CD4-positive, alpha-beta T cell treated with Interleukin-21 for 1 hour (primary cell): ENCODE measurements at regions not wholly inside any gene's neighbourhood (a gene's known extent, or its start where the extent isn't known, plus 50 kb on each side); places are given as distances from the start of the nearest gene placed in this dataset.
A peak's percentile ranks its signal among the peaks of the same experiment; 100 is the strongest.
"Not testable (repeated sequence)": the region's sequence is repeated elsewhere in the genome, so short reads cannot be mapped to it uniquely, and the experiment has no call there.

ENCODE experiments used
- DNase-seq: peaks from one replicate; pipeline ENCODE4 v3.0.0-alpha.2; 2020

DNA sequence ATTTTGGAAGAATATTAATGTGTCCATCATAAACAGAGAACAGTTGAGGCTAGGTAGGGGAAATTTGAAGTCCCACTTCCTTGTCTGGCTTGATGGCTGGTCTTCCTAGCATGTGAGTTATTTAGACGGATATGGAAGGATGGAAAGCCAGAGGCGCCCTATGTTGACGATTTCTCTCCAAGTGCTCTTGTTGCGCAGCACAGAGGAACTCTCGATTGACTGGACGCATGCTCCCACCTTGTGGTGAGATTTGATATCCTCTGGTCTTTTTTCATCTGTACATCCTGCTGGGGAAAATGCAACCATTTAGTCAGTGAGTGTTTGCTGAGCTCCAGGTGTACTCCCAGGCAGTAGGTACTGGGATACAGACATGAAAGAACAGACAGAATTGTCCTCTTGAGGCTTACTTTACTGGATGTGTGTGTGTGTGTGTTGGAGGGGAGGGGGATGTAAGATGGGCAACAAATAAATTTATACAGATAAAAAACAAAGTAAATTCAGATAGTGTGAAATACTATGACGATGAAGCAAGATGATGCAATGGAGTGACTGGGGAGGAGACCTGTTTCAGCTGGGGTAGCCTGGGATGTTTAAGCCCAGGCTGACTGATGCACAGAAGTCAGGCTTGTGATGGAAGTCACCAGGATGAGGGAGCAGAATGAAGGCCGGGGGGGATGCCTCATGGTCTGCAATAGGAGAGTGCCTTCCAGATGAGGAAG, 137.2 kb downstream of the TRIM43 start:
- peak; percentile 41 for DNase-seq

DNA sequence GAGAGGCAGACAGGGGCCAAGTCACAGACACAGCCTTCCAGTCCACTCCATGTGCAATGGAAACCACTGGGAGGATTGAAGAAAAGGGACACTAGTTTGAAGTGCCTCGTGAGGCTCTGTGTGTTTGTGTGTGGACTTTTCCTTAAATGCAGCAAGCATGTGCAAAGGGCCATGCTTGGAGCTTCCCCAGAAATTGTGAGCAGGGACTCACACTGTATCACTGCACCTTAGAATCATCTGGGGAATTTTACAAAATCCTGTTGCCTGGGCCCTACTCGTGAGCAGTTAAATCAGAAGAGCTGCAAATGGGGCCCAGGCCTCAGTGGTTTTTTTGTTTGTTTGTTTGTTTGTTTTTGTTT, 137.8 kb downstream of the TRIM43 start:
- DNase-seq = no peak

DNA sequence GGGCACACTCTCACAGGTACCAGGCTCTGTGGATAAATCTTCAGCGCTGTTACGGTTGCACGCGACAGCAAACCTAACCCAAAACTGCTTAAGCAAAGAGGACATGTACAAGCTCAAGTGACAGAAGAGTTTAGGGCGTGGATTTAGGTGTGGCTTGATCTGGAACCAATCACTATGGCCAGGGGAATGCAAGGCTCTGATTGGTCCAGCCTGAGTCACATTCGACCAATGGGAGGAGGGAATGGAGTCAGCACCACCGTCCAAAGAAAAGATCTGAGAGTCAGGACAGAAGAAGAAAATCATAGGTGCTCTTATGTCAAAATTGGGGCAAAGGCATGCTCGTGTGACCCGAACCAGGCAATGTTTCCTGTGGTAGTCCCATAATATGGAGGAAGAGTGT, 139.0 kb downstream of the TRIM43 start:
- DNase-seq = no peak

DNA sequence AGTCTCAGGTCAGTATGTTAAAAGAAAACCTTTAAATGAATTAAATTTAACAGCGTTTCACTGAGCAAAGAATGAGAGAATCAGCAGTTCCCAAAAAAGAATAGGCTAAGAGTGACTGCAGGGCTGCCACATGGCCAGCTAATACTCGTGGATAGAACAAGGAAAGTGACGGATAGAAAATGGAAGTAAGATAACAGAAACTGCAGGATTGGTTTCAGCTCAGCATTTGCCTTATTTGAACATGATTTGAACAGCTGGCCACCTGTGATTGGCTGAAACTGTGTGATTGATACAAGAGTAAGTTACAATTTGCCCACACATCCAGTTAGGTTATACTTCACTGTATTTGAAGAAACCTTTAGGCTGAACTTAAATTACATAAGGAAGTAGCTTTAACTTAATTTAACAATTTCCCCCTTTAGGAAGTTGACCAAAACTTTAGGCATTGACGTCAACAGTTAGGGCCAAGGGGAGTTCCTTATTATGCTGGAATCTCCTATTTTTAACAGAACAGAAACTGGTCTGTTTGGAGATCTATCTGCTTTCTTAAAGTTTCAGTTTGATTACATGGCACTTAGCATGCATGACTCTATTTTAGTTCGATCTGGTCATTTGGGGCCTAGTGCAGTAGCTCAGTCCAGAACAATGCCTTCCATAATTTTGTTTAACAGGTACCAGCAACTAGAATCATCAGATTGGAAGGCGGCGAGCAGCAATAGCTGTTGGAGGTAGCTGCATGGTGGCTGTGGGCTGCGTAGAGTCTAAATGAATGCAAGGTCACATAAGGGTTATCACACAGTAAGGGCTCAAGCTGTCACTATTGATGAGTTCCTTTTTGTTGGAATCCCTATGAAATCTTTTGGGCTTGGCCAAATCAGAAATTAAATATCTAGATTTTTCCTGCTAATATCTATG, 143.4 kb downstream of the TRIM43 start:
- DNase-seq = peak; percentile 2

DNA sequence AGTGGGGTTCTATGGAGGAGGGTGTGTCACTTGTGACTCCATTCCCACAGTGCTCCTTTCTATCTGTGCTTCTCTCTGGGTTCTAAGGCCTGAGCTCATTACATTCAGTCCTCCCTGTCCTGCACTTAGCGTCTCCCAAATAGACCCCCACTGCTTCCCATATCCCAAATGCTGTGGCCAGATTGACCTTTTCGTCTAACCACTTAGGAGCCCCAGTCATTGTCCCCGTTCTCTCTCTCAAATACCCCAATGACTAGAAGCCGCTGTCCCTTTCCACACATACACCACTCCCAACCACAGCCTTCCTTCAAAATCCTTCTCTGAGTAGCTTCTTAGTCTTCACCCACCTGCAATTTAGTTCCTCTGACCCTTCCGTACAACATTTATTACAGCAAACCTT, 146.5 kb downstream of the TRIM43 start:
- no peak for DNase-seq

DNA sequence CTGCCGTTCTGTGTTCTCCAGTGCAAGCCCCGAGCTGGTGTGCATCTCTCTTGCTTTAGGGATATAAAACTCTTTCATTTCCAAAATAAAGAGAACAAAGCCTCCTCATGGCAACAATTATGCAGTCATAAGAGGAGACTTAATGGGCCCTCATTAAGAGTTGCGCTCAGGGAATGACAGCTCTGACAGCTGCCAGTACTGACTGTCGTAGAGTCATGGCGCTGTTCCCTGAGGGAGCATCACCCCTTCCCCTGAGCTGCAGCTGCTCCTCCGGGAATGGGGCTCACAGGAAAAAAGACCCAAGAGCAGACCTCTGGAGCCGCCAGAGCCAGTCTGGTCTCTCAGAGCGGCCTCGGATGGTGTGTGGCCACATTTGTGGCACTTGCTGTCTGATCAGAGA, 160.3 kb downstream of the TRIM43 start:
- DNase-seq = not testable (repeated sequence)

DNA sequence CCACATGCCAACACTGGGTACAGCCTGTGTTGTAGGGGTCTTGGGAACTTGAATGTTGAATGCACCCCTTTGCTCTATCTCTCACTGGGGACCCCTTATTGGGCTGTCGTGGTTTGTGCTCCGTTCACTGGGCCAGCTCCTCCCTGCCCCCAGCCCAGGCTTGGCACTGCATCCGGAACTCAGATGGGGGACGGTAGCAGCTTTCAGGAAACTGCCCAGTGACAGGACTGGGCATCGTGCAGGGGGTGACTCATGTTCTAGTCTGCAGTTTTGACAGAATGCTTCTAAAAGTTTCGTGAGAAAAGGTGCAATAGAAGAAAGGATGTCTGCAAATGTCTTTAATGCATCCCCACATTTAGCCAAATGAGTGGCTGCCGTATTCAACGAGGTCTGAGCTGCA, 162.0 kb downstream of the TRIM43 start:
- DNase-seq = not testable (repeated sequence)

DNA sequence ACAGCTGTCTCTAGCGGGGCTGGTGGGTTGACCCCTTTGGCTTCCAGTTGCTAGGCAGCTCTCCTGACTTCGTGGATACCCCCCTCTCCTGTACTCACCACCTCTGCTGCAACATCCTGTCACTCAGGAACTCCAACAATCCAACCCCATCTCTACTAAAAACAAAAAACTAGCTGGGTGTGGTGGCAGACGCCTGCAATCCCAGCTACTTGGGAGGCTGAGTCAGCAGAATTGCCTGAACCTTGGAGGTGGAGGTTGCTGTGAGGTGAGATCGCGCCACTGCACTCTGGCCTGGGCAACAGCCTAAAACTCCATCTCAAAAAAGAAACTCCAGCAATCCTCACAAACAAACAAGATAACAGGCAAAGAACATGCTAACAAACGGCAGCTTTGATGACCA, 162.4 kb downstream of the TRIM43 start:
- DNase-seq = not testable (repeated sequence)

DNA sequence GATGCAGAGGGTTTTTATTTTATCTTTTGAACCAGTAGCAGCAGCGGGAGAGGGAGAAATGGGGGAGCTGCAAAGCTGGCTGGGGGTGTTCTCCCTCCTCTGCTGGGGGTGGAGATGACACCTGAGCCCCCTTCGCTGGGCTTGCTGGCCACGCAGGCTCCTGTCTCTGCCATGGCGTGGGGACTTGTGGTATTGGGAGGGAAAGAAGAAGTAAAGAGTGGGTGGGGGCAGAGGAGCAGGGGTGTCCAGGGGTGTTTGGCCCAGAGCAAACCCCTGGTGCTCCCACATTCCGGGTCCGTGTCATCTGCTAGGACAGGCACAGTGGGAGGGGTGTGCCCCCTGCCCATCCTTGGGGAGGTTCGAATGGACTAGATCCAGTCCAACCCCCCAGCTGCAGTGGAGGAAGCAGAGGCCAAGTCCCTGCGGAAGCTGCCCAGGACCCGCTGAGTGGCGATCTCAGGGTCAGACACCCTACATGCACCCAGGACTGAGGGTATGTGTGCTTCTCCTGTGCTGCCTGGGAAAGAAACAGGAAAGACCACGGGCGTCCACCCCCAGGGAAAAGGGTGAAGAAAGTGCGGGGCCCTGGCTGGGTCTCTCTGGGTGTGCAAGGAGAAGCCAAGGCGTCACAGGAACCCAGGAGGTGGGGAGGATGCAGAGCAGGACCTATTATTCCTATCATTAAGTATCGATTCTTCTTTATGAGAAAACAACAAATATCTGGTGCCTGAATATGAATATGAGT, 163.2 kb downstream of the TRIM43 start:
- DNase-seq = not testable (repeated sequence)

DNA sequence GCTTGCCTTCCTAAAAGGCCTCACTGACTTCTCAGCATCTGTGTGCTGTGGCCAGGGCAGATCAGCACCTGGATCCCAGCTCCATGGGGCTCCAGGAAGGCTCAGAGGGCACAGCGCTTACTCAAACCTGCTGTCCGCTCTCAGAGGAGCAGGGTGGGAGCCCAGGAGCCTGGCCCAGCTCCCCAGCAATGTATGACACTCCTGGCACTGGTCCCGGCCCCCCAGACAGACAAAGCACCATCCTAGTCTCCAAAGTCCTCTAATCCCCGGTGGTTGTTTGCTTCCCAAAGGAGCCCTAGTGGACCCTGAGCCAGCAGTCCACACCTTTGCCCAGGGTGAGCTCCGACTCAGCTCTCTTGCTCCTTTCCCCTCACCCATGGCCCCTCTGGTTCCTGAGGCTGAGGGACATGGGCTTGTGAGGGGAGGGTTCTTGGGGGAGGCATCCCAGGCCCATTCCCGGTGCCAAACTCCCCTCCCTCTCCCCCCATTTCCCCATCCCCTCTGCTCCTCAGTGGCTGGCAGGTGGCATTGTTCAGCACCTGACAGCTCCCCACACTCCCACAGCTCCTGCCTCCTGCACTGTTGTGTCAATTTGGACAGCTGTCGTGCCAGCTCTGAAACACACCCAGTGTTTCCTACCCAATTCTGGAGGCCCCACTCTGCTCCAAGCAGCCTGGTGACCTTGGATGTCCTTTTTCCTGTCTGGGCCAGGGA, 164.3 kb downstream of the TRIM43 start:
- DNase-seq = not testable (repeated sequence)

DNA sequence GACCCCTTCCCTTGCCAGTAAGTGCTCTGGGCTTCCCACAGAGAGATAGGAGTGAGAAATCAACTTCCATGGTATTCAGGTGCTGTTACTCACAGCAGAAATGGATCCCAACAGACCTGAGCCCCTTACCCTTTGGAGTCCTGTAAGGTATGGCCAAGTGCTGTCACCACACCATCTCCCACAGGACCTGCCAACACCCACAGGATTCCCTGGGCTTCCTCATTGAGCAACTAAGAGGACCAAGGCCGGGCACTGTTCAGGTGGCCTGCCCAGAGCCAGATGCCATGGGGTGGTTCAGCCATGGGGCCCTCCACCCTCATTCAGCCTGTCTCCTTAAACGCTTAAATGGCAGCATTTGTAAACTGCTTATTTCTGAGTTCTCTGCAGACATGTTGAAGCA, 166.2 kb downstream of the TRIM43 start:
- no peak for DNase-seq

DNA sequence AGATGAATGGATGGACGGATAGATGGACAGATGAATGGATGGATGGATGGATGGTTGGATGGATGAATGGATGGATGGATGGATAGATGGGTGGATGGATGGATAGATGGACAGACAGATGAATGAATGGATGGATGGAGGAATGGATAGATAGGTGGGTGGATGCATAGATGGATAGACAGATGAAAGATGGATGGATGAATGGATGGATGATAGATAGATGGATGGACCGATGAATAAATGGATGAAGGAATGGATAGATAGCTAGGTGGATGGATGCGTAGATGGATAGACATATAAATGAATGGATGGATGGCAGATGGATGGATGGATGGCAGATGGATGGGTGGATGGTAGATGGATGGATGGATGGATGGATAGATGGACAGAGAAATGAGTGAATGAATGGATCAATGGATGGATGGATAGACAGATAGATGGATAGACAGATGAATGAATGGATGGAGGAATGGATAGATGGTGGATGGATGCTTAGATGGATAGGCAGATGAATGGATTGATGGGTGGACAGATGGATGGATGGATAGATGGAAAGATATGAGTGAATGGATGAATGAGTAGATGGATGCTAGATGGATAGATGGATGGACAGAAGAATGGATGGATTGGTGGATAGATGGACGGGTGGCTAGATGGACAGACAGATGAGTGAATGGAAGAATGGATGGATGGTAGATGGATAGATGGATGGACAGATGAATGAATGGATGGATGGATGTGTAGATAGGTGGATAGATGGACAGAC, 167.9 kb downstream of the TRIM43 start:
- DNase-seq = no peak

DNA sequence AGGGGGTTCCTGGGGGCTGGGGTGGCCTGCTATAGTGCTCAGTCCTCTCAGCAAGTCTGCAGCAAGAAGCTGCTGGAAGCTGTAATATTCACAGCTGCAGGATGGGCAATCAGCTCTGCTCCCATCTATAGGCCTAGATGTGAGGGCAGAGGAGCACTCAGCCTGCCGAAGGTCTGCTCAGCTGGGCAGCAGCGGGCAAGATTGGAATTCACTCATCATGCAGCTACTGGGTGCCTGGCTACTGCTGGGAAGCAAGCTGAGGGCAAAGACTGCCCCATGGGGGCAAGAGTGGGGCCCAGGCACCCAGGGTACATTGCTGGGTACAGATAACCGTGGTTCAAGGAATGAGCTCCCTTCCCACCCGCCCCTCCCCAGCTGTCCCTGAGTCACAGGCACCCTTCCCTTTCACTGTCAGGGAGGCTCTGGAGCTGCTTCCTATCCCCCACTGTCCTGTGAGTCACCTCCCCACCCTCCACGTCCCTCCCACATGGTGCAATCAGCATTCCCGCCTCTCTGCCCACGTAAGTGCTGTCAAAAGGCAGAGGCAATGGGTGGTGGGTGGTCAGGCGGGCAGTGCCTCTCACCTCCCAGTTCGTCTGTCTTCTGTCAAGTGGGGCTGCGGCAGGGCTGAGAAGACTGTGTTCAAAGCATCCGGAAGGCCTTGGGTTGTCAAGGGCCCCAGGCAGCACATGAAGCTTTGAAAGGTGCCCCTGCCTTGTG, 169.2 kb downstream of the TRIM43 start:
- no peak for DNase-seq

DNA sequence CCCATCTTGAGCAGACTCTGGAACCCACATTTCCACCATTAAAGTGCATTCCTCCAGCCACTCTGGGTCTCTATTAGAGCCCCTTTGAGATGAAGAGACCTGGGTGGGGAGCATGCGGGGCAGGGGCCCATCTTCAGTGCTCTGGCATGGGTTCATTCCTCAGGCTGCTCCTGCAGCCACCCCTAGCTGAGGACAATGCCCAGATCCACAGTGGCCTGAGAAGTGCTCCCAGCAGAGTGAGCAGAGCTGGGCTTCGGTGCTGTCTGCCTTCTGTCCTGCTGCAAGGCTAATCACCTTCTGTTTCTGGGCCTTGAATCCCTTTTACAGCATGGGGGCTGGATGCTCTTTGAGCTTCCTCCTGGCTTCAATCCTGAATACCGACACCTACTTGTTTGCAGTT, 169.8 kb downstream of the TRIM43 start:
- DNase-seq = no peak

DNA sequence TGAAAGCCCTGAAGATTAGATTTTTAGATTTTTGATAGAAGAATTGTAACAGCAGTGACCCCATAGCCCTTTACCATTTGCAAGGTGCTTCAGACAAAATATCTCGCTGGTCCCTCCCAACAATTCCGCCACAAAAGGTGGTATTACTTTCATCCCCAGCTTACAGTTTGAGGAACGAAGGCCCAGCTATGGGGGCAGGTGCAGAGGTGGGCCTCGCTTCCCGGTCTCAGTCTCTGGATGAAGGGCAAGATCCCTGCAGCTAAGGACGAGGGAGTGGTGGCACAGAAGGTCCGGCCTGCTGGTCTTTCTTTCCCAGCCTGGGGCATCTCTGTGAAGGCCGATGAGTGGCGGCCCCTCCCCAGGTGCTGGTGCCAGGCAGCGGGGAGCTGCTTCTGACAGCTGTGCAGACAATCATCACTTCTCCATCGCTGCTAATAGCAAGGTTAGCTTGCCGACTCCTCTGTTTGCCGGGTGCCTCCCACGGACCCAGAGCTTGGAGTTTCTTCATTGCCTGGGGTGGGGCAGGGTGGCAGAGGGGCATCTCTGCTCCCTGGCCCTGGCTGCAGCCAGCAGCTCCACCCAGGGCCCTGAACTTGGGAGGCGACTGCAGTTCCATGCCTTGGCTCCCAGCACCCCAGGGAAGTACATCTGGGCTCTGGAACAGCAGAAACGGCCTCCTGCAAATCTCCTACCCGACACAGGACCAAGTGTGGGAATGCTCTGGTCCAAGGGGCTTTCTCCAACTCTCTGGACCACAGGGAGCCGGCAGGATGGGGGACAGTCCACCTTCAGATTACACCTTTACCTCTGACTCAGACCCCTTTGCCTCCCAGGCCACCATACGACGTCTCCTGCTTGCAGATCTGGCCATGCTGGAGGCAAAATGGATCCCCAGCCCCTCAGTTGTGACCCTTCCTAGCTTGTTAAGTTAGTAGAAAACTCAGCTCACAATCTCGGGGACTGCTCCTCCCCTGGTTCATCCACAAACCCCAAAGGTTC, 170.5 kb downstream of the TRIM43 start:
- DNase-seq = not testable (repeated sequence)

DNA sequence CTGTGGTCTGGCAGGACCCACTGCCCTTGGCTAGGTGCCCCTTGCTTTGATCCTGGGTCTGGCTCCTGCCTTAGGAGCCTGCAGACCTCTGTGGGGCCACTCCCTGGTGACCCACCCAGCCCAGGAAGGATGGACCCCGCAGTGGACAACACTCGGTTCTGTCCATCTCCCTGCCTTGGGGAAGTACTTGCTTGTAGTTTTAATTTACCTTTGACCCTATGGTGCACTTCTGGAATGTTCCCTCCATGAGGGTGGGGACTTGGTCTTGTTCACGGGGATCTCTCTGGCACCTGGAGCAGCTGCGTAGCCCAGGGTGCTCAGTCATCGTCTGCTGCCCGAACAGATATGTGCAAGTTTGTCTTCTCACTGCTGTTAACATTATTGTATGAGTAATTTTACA, 171.3 kb downstream of the TRIM43 start:
- not testable (repeated sequence) for DNase-seq

DNA sequence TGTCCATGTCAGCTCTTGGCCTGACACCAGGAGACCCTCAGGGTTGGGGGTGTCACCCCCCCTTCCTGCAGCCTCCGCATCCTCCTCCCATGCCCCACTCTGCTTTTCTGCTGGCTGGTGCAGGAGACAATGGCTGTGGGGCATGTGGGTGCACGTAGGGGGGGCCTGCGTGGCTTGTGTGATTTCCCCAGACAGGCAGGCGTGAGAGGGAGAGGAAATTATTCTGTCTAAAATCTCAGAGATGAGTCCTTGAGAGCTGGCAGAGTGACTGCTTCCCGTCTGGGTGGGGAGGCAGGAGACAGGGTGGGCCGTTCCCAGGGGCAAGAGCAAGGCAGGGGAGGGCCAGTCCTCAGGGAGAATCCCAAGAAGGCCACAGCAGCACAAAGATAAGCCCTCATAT, 173.2 kb downstream of the TRIM43 start:
- not testable (repeated sequence) for DNase-seq

DNA sequence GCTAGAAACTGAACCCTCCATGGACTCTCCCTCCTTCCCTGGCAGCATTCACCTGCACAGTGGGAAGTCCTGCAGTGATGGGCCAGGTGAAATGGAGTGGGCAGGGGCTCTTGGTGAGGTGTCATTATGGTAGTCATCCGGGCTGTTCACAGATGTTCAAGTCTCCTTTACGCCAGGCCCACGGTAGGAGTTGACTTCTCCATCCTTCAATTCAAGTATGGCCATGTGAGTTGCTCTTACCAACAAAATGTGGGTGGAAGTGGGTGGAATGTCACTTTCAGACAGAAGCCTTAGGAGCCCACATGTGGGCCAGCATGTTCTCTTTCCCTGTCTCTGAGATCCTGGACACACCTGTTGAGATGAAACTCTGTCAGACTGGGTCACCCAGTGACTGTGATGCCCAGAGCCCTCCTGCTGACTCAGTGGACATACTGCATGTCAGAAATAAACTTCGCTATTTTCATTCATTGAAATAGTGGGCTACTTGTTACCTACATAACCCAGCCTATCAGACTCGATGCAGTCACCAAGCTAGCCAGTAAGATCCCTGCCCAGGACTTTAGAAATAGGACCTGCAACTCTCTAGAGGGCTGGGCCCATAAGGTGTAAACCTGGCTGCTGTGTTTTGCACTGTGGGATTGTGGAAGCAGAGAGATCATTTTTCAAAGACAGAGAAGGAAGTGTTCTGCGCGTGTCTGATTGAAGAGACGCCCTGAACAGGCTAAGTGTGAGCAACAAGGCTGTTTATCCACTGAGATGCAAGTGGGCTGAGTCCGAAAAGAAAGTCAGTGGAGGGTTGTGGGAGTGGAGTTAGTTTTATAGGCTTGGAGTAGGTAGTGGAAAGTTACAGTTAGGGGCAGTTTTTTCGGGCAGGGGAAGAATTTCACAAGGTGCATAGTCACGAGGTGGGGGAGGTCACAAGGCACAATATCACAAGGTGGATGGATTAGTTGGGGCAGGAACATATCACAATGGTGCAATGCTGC, 174.4 kb downstream of the TRIM43 start:
- not testable (repeated sequence) for DNase-seq

DNA sequence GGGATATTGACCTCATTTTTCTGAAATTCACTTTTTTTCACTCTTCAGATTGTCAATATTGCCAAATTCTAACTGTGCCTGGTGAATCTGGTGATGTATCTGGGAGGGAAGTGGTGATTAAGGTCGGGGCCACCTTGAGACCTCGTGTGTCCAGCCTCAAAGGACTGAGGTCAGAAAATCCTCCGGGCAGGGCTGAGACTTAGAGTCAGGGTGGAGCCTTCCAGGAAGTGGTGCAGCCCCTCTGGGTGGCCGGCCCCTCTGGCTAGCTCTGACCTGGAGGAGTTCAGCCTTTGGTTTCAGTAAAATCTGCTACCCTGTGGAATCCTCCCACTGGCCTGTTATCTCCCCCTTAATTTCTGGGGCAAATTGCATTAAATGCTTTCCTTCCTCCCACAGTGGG, 175.7 kb downstream of the TRIM43 start:
- DNase-seq = not testable (repeated sequence)
